IPS DF 6.9 (cell line): ENCODE measurements at regions not wholly inside any gene's neighbourhood (a gene's known extent, or its start where the extent isn't known, plus 50 kb on each side); places are given as distances from the start of the nearest gene placed in this dataset.

Experiments used
- DNase-seq: peaks from one replicate; pipeline ENCODE4 v3.0.0-alpha.2; 2013; ENCODE audit warnings: low read depth, low spot score
- H3K27ac ChIP-seq: one replicate; pipeline ENCODE4 v1.5.1; 2013; ENCODE audit warnings: low read length, control low read depth
- H3K27me3 ChIP-seq: 2 replicates; pipeline ENCODE4 v1.6.1; 2013; ENCODE audit warnings: mild to moderate bottlenecking, low read length; ENCODE audit not compliant: control insufficient read depth, insufficient read depth
- H3K36me3 ChIP-seq: 2 replicates; pipeline ENCODE4 v1.6.1; 2013; ENCODE audit warnings: low read length; ENCODE audit not compliant: control insufficient read depth, insufficient read depth
- H3K4me1 ChIP-seq: 2 replicates; pipeline ENCODE4 v1.6.1; 2013; ENCODE audit warnings: low read length; ENCODE audit not compliant: control insufficient read depth, insufficient read depth
- H3K4me3 ChIP-seq: 2 replicates; pipeline ENCODE4 v1.5.1; 2013; ENCODE audit warnings: mild to moderate bottlenecking, low read length
- H3K9me3 ChIP-seq: 2 replicates; pipeline ENCODE4 v1.6.1; 2013; ENCODE audit warnings: low read length, inconsistent platforms; ENCODE audit not compliant: control insufficient read depth, insufficient read depth
- WGBS: extraction: QIAGEN DNeasy Blood & Tissue Kit; methylation state at CpG from one replicate; pipeline ENCODE4 v1.1.7; 2013; ENCODE audit warnings: mixed read lengths, missing lambda C conversion rate; ENCODE audit not compliant: insufficient read length, insufficient coverage; 5-methylcytosine and 5-hydroxymethylcytosine counted together

DNA sequence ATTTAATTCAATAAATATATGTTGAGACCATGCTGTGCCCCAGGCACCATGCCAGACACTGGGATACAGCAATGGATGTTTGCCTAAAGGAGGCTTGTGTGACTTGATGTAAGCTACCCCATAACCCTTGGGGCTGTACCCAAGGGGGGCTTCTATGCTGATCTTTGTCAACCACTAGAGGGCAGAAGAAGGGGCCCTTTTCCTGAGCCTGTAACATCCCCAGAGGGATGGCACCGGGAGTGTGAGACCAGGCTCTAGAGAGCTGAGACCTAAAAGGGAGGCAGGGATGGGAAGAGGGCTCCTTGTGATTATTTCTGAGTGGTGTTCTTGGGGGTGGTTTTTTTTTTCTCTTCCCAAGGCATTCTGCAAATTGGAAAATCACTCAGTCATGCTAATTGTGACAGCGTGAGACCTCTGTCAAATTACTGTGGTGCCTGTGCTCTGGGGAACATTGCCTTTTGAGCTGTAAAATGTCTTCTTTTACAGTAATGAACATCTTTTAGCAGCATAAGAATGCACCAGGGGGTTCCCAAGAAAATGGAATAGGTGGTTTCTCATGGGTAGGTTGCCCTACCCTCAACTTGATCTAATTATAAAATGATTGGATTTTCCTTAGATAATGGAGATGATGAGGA, 138.7 kb upstream of the SLC24A3 start:
- H3K4me1 ChIP-seq, result no peaks in the 10 kb centered on the region; the same call in 1 of the 2 replicates
- no CpG with 5 or more reads among the region's 2 CpGs for WGBS
- H3K9me3 ChIP-seq, result no peaks in the 10 kb centered on the region
- H3K4me3 ChIP-seq, result no peak overlapping the region
- H3K27me3 ChIP-seq, result no peaks in the 10 kb centered on the region
- DNase-seq, result peak; percentile 33
- H3K27ac ChIP-seq, result no peak overlapping the region
- no peaks in the 10 kb centered on the region for H3K36me3 ChIP-seq

GRCh38 chr20:19074356-19074755, 138.1 kb upstream of the SLC24A3 start:
- no peak overlapping the region for H3K27ac ChIP-seq
- H3K4me3 ChIP-seq, result no peak overlapping the region
- no peaks in the 10 kb centered on the region; the same call in 1 of the 2 replicates for H3K4me1 ChIP-seq
- no peaks in the 10 kb centered on the region for H3K36me3 ChIP-seq
- DNase-seq, result no peak
- H3K9me3 ChIP-seq, result no peaks in the 10 kb centered on the region
- no peaks in the 10 kb centered on the region for H3K27me3 ChIP-seq
- no CpG with 5 or more reads among the region's 1 CpG for WGBS

DNA sequence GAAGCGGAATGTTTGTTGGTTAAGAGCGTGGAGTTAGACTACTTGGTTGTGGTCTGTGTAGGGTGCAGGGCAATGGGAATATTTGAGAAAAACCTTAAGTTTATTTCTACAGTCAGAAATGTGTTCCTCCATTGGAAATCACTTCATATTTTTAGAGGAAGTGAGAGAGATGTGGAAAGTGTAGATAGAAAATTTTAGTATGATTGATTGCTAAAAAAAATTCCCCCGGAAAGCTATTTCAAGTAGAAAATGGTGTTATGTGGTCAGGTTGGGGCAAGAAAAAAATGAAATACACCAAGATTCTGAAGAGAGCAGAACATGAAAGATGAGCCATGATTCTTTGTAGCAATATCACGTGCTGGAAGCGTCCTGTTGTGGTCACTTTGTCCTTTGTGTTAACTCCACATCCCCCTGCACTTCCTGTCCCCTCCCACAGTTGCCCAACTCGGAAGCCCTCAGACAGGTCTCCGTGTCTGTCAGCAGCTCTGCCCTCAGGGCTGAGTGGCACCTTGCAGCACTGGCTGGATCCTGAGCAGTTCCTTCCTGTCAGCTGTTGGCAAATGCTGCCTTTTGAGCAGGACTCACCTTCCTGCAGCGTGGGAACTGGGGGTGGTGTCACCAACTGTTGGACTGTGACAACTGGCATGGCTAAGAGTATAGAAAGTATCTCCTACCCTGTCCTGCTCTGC, 137.5 kb upstream of the SLC24A3 start:
- H3K36me3 ChIP-seq, result no peaks in the 10 kb centered on the region
- no peaks in the 10 kb centered on the region; the same call in 1 of the 2 replicates for H3K4me1 ChIP-seq
- no peak overlapping the region for H3K4me3 ChIP-seq
- no peaks in the 10 kb centered on the region for H3K27me3 ChIP-seq
- no peaks in the 10 kb centered on the region for H3K9me3 ChIP-seq
- H3K27ac ChIP-seq, result no peak overlapping the region
- WGBS, result 100% methylated on average over 2 of the region's 8 CpGs
- no peak for DNase-seq

DNA sequence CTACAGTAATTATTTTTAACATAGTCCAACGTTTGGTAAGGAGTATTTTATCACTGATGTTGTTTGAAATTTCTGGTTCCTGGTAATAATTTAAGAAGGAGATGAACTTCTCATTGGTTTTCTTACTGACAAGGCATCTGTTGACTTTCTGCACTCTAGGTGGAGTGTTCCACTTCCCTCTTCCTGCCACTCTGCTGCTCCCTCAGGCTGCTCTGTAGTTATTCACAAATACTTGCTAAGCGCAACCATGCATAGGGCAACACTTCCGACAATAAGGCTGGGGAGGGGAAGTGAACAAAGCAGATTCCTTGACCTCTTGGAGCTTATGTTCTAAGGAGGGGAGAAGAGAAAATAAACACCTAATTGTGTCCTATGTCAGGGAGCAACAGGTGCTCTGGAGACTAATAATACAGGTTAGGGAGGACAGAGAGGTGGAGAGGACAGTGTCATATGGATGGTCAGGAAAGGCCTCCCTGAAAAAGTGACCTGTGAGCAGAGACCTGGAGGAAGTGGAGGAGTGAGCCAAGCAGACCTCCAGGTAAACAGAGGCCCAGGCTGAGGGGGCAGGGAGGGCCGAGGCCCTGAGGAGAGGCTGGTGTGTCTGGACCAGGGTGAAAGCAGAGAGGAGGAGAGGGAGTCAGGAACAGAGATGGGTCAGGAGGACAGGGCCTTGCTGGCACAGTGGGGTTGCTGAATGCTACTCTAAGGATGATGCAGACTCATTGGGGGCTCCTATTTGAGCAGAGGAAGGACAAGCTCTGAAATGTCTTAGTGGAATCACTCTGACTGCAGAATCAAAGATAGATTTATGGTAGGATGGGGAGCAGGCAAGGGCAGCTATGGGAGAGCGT, 134.8 kb upstream of the SLC24A3 start:
- Histone ChIP-seq H3K4me1 (no peaks in the 10 kb centered on the region; the same call in 1 of the 2 replicates), H3K9me3 (no peaks in the 10 kb centered on the region), H3K36me3 (no peaks in the 10 kb centered on the region), H3K4me3 (no peak overlapping the region), H3K27ac (no peak overlapping the region), H3K27me3 (no peaks in the 10 kb centered on the region)
- DNase-seq, result no peak
- WGBS, result no CpG with 5 or more reads among the region's 5 CpGs

GRCh38 chr20:19078448-19079373, 133.7 kb upstream of the SLC24A3 start:
- H3K27me3 ChIP-seq, result no peaks in the 10 kb centered on the region
- no peaks in the 10 kb centered on the region for H3K36me3 ChIP-seq
- no peak for DNase-seq
- no peak overlapping the region for H3K4me3 ChIP-seq
- H3K9me3 ChIP-seq, result no peaks in the 10 kb centered on the region
- H3K4me1 ChIP-seq, result no peaks in the 10 kb centered on the region; the same call in 1 of the 2 replicates
- H3K27ac ChIP-seq, result no peak overlapping the region
- no CpG with 5 or more reads among the region's 7 CpGs for WGBS

DNA sequence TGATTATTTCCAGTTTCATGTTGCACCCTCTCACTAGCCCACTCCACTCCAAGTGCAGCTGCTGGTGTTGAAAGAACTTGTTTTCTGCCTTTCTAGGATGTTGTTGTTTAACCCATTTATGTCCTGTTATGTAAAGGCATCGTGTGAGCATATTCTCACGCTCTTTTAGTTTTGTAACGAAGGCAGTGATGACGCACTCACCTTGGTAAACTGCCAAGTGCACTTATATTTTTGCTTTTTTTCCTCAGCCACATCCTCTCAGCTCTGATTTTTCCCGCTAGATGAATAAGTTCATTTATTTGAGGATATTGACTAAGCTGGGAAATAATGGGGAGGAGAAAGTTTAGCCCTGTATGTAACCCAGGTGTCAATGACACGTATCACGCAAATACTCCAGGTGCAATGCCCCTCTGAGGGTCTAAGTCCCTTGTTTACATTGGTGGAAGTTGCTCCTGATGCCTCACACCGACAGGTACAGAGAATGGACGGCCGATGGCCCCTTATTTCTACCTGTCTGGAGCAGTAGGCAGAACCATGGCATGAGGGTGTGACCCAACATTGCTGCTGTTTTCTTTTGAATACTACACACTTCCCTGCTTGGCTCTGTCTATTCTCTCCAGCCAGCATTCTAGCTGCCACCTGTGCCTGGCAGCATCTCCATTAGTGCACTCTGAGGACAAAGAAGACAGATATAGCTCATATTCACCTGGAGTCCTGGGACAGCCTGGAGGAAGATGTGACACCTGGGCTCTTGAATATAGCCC, 132.7 kb upstream of the SLC24A3 start:
- no peak for DNase-seq
- Histone ChIP-seq H3K27me3 (no peaks in the 10 kb centered on the region), H3K4me3 (no peak overlapping the region), H3K27ac (no peak overlapping the region), H3K9me3 (no peaks in the 10 kb centered on the region), H3K36me3 (no peaks in the 10 kb centered on the region), H3K4me1 (no peaks in the 10 kb centered on the region; the same call in 1 of the 2 replicates)
- no CpG with 5 or more reads among the region's 10 CpGs for WGBS

- no peaks in the 10 kb centered on the region for H3K36me3 ChIP-seq
- no peak overlapping the region for H3K27ac ChIP-seq
- H3K4me3 ChIP-seq, result no peak overlapping the region
- no peaks in the 10 kb centered on the region for H3K27me3 ChIP-seq
- no peak for DNase-seq
- WGBS, result no CpG with 5 or more reads among the region's 1 CpG
- no peaks in the 10 kb centered on the region for H3K9me3 ChIP-seq
- no peaks in the 10 kb centered on the region for H3K4me1 ChIP-seq
These were observed 130.5 kb upstream of the SLC24A3 start for GRCh38 chr20:19081937-19082336.

DNA sequence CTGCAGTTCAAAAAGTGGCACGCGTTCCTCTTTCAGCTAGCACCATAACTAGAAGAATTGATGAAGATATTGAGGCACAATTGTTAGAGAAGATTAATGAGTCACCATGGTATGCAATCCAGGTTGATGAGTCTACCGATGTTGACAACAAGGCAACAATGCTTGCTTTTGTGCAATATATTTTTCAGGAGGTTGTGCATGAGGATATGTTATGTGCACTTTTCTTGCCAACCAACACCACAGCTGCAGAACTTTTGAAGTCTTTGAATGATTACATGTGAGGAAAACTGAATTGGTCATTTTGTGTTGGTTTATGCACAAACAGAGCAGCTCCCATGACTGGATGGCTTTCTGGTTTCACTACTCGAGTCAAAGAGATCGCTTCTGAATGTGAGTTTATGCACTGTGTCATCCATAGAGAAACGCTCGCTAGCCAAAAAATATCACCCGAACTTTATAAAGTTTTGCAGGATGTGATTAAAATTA, 129.3 kb upstream of the SLC24A3 start:
- H3K27ac ChIP-seq, result no peak overlapping the region
- no peak for DNase-seq
- H3K36me3 ChIP-seq, result no peaks in the 10 kb centered on the region
- no peaks in the 10 kb centered on the region for H3K27me3 ChIP-seq
- no CpG with 5 or more reads among the region's 8 CpGs for WGBS
- H3K4me3 ChIP-seq, result no peak overlapping the region
- no peaks in the 10 kb centered on the region for H3K9me3 ChIP-seq
- no peaks in the 10 kb centered on the region for H3K4me1 ChIP-seq

DNA sequence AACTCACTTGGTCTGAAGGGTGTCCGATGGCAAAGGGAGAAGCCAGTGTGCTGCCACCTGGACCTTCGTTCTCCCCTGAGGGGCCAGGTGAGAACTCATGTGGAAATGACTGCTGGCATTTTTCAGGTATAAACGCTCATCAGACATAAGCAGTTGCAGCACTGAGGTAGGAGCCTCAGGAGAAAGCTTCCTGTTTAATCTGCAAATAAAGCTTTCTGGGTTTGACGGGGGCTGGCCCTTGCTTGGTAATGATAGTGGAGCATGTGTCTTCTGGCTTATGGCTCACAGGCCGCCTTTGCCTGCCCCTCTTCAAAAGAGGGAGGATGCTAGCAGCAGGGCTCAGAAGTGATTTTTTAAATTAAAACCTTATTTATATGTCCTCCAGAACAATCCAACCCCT, 122.1 kb upstream of the SLC24A3 start:
- H3K9me3 ChIP-seq, result no peaks in the 10 kb centered on the region
- H3K27me3 ChIP-seq, result no peaks in the 10 kb centered on the region
- no CpG with 5 or more reads among the region's 5 CpGs for WGBS
- H3K27ac ChIP-seq, result no peak overlapping the region
- H3K4me1 ChIP-seq, result no peaks in the 10 kb centered on the region
- H3K4me3 ChIP-seq, result no peak overlapping the region
- no peaks in the 10 kb centered on the region for H3K36me3 ChIP-seq
- no peak for DNase-seq
